ENCODE measurements at regions not wholly inside any gene's neighbourhood (a gene's known extent, or its start where the extent isn't known, plus 50 kb on each side); places are given as distances from the start of the nearest gene placed in this dataset.

GRCh38 chr10:111750165-111750849 is 433.3 kb downstream of the GPAM start:
- no peak for DNase-seq

GRCh38 chr10:111756217-111757061 is 427.1 kb downstream of the GPAM start:
- peak in 2 of 4 experiments; percentile 2 to 7 for DNase-seq

DNA sequence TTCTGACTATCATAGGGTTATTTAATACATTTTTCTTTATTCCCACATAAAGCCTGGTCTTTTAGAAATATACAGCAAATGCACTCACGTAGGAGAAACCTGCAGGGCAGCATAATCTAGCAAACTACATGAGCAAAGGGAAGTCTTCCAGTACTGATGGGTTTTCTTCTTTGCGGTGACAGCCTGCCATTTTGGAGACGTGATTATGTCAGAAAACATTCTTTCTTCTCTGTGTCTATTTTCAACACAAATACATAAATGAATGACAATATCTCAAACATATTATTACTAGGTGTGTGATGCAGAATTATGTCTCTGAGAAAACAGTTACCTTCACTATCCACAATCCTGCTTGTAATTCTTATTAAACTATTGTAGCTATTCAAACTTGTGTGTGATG is 425.0 kb downstream of the GPAM start:
- DNase-seq: no peak

- DNase-seq: no peak
Measured at GRCh38 chr10:111762114-111762513, 421.5 kb downstream of the GPAM start.

GRCh38 chr10:111765216-111765615 is 418.3 kb downstream of the GPAM start:
- no peak for DNase-seq

DNA sequence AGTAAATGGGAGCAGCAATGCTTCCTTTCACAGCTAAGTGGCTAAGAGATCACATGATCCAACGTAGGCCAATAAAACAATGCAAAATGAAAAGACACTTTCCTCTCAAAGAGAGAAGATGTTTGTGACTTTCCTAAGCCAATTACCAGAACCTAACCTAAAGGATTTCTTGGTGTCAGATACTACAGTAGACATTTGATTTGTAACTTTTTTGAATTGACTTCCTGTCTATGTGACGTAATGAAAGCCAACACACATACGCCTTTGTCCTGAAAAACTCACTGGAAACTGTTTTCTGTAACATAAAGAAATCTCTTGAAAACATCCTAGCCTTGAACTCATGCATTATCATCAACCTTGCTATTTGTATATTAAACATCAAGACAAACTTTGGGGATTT is 417.1 kb downstream of the GPAM start:
- DNase-seq: no peak

- DNase-seq: no peak
Measured at GRCh38 chr10:111767661-111768060, 415.9 kb downstream of the GPAM start.

GRCh38 chr10:111773950-111774349 is 409.6 kb downstream of the GPAM start:
- DNase-seq: no peak

GRCh38 chr10:111774486-111774885 is 409.1 kb downstream of the GPAM start:
- DNase-seq: no peak

- DNase-seq: no peak
Measured at GRCh38 chr10:111784436-111784835, 399.1 kb downstream of the GPAM start.

GRCh38 chr10:111784946-111785465 is 398.6 kb downstream of the GPAM start:
- no peak for DNase-seq

DNA sequence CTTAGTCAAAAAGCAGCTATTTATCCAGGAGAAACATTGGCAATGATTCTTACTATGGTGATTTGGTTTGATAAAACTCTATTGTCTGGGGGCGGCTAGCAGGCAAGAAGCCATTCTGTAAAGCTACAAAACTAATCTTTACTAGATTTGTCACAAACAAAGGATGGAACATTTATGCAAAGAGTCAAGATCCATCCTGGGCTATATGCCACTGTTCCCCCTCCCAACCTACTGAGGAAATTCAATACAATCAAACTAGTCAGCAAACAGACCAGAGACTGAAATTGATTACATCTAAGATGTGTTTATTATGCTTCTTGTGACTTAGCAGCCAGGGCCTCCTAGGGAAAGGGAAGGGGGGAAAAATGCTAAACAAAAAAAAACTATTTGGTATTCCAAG is 397.6 kb downstream of the GPAM start:
- no peak for DNase-seq

- DNase-seq: no peak
Measured at GRCh38 chr10:111789821-111790220, 393.7 kb downstream of the GPAM start.

DNA sequence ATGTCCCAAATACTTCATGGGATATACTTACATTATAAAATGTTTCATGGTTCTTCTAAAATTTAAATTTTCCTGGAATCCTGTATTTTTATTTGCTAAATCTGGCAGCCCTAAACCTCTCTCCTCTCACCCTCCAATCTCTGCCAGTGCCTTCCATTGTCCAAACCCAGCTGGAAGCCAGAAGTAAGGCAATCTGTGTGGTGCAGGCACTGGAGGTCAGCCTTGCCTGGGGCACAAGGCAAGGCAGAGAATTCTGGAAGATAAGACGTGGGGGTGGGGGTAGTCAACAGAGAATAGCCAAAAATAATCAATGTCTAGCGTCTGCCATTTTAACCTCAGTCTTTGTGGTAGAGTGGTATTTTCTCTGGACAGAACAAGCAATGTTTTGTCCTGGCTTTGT is 381.7 kb downstream of the GPAM start:
- DNase-seq: no peak

DNA sequence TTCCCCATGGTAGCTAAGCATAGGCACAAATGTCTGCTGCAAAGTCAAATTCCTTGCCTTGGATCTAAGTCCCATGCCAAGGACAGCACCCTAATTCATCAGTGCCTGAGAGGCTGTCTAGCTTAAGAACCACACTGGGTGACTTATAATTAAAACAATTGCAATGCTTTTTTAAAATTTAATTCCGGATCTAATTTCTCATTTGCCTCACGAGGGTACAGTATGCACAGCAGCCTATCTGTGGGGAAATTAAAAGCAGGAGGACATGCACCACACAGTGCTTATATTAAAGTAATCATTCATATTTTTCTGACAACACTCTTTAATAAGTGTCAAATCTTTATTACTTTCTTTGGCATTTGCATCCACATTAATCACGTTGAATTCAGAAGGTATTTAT is 378.8 kb downstream of the GPAM start:
- no peak for DNase-seq

DNA sequence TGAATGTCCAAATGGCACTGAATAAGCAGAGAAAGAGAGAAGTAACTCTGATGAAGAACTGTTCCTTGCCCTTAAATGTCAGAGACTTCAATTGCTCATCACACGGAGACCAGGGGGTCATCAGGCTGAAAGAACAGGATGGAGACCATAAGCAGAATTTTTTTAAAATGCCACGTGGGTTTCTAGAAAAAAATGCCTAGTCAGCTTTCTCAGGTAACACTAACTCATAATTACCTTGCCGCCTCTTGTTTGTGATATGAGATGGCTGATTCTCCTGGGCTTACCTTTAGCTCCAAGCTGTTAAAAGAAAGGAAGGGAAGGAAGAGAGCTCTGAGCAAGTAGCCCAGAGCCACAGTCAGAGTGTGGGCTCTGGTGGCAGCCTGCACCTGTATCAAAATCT is 372.0 kb downstream of the GPAM start:
- DNase-seq: no peak

DNA sequence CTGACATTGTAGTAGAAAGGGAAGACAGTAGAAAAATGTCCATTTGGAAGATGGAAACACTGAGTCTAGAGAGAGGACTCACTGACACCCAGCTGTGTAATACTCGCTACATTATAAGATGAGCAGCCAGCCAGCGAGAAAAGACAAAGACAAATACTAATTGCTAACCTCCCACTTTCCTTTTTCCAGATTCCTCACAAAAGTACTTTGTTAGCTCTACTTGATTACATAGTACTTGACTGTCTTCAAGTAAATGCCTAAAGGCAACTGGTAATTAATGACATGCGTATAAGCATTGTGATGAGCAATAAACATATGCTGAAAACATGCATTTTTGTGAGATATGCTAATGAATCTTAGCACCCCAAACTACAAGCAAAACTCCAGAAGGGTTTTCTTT is 363.1 kb downstream of the GPAM start:
- DNase-seq: no peak

GRCh38 chr10:111821871-111822270 is 361.7 kb downstream of the GPAM start:
- no peak for DNase-seq

DNA sequence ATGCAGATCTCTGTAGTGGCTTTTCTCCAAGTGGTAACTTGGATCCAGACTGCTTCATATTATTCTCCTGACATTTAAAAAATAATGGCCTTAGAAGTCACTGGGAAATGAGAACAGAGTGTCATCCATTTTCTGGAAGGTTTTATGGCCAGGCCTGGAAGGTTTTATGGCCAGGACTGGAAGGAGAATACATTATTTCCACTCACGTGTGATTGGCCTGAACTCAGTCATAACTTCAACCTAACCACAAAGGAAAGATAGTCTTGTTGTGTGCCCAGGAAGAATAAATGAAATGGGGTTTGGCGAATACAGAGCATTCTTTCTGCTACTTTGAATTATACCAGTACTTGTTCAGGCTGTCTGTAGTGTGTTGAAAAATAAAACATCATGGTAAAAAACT is 360.9 kb downstream of the GPAM start:
- DNase-seq: no peak

- no peak for DNase-seq
Measured at GRCh38 chr10:111824128-111824527, 359.4 kb downstream of the GPAM start.

- DNase-seq: no peak
Measured at GRCh38 chr10:111830359-111830758, 353.2 kb downstream of the GPAM start.

GRCh38 chr10:111831058-111831457 is 352.5 kb downstream of the GPAM start:
- DNase-seq: no peak

- no peak for DNase-seq
Measured at GRCh38 chr10:111833251-111833650, 350.3 kb downstream of the GPAM start.

GRCh38 chr10:111835574-111835973 is 348.0 kb downstream of the GPAM start:
- no peak for DNase-seq
